ENCODE measurements at regions not wholly inside any gene's neighbourhood (a gene's known extent, or its start where the extent isn't known, plus 50 kb on each side); places are given as distances from the start of the nearest gene placed in this dataset.
"Not testable (repeated sequence)": the region's sequence is repeated elsewhere in the genome, so short reads cannot be mapped to it uniquely, and the experiment has no call there.

DNA sequence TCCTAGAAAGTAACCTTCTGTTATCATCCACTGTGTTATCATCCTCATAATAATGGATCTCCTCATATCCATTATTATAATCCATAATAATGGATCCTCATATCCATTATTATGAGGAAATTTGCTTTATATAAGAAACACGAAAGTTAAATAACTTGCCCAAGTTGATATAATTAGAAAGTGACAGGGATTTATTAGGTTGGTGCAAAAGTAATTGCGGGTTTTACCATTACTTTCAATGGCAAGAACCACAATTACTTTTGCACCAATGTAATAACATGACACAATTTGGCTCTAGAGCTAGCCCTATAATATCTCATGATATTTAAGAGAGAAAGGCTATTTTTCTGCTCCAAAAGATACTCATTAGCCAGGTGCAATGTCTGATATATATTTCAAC is 275.7 kb upstream of the STXBP5 start:
- no peak for DNase-seq (ENCODE audit: insufficient read length, low spot score)
- no peak for FAIRE-seq

DNA sequence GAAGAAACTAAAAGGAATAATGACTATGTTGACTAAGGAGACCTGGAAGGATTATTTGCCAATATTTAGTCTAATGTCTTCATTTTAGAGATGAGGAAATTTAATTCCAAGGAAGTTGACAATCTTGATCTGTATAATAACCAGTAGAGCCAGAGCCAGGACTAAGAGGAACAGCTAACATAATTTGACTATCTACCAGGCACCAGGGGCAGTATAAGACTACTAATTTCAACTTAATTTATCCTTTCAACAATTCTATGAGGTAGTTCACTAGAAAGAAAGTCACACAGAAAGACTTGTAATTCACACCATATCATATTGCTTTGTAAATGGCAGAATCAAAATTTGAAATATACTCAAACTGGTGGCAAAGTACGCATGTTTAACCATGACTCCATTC is 273.0 kb upstream of the STXBP5 start:
- DNase-seq (ENCODE audit: insufficient read length, low spot score): no peak
- FAIRE-seq: no peak

DNA sequence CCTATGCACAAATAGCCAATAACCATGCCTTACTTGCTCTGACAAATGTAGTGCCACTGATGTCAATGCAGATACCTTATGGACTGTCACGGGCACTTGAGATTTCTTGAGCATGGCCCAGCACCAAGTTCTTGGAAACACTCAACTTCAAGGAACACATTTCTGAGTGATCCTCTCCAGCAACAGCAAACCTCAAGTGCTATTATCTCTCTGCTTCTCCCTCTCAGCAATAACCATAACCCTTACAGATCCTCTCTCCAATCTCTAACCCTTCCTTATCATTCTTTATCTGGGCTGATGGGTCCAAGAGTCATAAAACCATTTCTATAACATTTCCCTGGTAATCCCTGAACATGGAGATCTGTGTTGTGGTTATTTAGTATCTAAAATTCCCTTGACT is 266.9 kb upstream of the STXBP5 start:
- DNase-seq (ENCODE audit: insufficient read length, low spot score) (no peak), FAIRE-seq (no peak)

- no peak for DNase-seq (ENCODE audit: insufficient read length, low spot score)
- no peak for FAIRE-seq
These were observed 266.0 kb upstream of the STXBP5 start for GRCh38 chr6:146938266-146938665.

DNA sequence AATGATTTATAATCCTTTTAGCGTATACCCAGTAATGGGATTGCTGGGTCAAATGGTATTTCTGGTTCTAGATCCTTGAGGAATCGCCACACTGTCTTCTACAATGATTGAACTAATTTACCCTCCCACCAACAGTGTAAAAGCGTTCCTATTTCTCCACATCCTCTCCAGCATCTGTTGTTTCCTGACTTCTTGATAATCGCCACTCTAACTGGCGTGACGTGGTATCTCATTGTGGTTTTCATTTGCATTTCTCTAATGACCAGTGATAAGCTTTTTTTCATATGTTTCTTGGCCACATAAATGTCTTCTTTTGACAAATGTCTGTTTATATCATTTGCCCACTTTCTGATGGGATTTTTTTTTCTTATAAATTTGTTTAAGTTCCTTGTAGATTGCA is 264.8 kb upstream of the STXBP5 start:
- not testable (repeated sequence) for DNase-seq (ENCODE audit: insufficient read length, low spot score); FAIRE-seq

GRCh38 chr6:146943664-146944063 is 260.6 kb upstream of the STXBP5 start:
- no peak for DNase-seq (ENCODE audit: insufficient read length, low spot score)
- no peak for FAIRE-seq

- DNase-seq (ENCODE audit: insufficient read length, low spot score) (no peak), FAIRE-seq (no peak)
These were observed 260.1 kb upstream of the STXBP5 start for GRCh38 chr6:146944077-146944476.

GRCh38 chr6:146944809-146945208 is 259.4 kb upstream of the STXBP5 start:
- DNase-seq (ENCODE audit: insufficient read length, low spot score) (no peak), FAIRE-seq (no peak)

- DNase-seq (ENCODE audit: insufficient read length, low spot score) (no peak), FAIRE-seq (no peak)
These were observed 257.7 kb upstream of the STXBP5 start for GRCh38 chr6:146946559-146946958.

DNA sequence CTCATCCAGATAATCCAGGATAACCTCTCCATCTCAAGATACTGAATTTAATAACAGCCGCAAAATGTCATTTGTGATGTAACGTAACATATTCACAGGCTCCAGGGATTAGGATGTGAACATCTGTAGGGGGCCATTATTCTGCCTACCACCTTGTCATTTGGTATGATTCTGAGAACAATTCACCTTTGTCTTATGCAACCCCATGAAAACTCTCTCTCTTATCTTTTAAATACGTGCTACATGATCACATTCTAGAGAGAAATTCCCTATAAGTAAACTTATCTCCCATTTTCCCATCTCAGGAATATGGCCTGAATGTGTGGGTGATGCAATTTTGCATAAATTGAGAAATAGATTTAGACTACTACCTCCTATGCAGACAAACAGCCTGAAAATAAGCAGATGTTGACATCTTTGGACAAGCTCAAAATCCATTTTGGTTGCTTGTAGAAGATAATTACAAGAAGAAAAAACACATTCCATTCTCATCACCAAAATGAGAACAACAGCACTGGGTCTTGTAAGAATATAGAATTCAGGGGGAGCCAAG is 255.4 kb upstream of the STXBP5 start:
- DNase-seq (ENCODE audit: insufficient read length, low spot score) (no peak), FAIRE-seq (no peak)

DNA sequence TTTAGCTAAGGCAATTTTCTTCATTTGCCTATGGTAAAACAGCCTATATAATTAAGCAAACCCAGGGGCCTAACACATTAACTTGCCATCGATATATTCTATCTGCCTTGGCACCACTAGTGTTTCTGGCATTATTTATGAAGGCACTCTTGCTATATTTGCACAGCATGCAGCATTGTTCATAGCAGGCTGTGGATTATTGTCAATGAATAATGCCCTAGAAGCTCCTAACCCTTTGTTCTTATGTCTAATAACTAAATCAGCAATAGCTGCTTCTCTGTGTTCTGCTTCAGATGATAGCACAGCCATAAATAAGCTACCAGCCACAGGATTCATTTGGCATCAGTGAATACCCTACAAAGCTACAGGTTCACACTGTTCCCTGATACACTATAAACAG is 254.8 kb upstream of the STXBP5 start:
- DNase-seq (ENCODE audit: insufficient read length, low spot score) (no peak), FAIRE-seq (no peak)

DNA sequence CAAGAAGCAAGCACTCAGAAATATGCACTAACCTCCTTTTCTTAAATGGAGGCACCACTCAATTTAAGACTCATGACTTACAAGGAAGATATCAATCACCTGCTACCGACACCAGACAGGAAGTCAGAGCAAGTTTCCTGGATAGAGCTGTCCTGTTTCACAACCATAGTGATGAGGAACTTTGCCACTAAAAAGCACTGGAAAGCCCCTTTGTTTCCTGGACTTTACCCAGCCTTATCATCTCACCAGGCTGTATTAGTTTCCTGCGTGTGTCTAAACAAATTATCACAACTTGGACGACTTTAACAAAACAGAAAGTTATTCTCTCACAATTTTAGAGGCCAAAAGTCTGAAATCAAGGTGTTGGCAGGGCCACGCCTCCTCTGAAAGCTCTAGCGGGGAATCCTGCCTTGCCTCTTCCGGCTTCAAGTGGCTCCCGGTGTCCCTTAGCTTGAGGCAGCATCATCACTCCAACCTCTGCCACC is 253.8 kb upstream of the STXBP5 start:
- FAIRE-seq: no peak

DNA sequence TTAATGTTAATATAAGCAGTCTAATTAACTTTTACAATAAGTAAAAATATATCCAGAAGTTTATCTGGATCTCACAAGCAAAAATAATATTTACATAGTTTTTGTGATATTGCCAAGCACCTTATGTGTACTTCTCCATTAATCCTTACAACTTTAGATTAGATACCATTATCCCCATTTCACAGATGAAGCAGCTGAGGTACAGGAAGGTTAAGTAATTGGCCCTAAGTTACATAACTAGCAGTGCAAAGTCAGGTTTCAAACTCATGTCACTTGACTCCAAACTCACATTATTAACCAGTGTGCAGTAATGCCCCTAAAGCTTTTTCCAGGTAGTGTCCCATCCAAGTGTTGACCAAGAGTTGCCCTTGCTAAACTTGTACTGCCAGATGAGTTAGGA is 248.6 kb upstream of the STXBP5 start:
- no peak for FAIRE-seq
- no peak for DNase-seq (ENCODE audit: insufficient read length, low spot score)

More for the DNA sequence above, 253.8 kb upstream of the STXBP5 start:
- peak; percentile 5 for DNase-seq (ENCODE audit: insufficient read length, low spot score)

GRCh38 chr6:146957181-146958093 is 246.8 kb upstream of the STXBP5 start:
- DNase-seq (ENCODE audit: insufficient read length, low spot score) (no peak), FAIRE-seq (no peak)

DNA sequence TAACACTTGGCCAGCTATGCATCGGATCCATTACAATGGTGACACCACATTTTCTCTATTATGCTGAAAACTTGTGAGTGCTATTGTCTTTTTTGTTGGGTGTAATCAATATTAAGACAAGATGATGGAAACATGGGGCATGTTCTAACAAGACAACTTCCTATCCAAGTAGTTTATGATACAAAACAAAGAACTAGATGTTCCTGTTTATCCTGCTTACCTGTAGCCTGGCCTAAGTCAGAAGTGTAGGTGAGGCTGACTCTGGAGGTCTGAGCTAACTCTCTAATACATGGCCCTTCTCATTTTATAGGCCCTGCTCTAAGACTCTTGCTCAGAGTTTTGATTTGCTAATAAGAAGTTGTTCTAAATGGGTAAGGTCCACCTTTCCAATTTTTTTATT is 242.4 kb upstream of the STXBP5 start:
- no peak for FAIRE-seq
- no peak for DNase-seq (ENCODE audit: insufficient read length, low spot score)

DNA sequence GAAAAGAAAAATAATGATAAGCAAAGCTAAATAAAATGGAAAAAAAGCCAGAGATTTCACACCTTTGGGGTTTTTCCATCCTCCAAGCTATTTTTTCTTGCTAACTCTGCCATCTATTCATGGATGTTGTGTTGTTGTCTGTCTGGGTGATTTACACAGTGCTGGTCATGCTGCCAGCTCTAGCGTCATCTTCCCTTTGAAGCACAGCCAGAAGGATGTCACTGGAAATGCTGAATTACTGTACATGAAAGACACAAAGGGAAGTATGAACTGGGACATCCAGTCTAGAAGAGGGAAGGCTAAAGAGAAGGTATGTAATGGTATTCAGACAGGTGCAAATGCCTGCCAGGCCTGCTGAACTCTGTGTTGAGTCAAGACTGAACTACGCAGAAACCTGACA is 241.9 kb upstream of the STXBP5 start:
- FAIRE-seq: no peak
- no peak for DNase-seq (ENCODE audit: insufficient read length, low spot score)

- DNase-seq (ENCODE audit: insufficient read length, low spot score): no peak
These were observed 239.0 kb upstream of the STXBP5 start for GRCh38 chr6:146965110-146965689.

DNA sequence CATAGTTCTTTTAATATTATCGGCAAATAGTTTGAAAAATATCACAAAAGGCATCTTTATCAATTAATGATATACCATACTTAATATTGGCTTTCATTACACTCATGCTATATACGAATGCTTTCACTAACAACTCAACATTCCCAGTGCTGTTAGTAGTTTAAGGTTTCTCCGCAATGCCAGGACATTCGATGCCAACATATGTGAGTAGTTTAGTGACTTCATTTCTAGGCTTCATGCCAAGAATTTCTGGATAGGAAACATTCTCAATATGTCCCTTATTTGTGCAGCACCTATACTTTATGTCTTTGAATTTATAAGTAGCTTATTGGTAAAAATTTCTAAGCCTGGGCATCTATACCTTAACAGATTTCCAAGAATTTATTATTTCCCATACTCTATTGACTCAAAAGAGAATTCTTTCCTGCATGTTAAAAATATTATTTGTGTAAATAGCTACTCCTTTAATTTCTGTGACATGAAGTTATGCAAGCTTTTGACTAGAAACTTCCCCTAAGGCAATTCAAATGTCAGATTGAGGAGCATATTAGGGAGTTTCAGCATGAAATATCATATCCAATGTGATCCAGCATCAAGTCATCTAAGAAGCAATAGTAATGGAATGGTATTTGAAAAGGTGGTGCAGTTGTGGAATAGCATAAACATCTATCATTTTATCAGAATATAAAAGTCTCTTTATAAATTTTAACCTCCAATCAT is 236.0 kb upstream of the STXBP5 start:
- peak; percentile 66 for DNase-seq (ENCODE audit: insufficient read length, low spot score)
- no peak for FAIRE-seq

More at GRCh38 chr6:146965110-146965689, 239.0 kb upstream of the STXBP5 start:
- no peak for FAIRE-seq

DNA sequence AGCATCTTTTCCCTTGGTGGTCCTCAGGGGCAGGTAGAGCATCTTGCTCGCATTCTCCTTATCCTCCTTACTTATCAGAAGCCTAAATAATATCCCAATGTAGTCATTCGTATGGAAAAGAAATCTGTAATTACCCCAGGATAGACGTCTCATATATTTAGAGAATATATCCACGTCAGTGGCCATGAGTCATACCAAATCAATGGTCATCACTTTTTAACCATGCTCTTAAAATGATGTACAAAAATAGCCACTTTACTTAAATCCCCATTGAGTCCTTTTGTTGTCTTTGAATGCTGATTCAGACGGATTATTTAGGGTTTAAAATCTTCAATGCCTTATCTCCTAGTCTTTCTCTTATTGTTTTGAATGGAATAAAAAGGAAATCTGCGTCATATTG is 231.7 kb upstream of the STXBP5 start:
- no peak for FAIRE-seq

GRCh38 chr6:146974351-146974750 is 229.9 kb upstream of the STXBP5 start:
- DNase-seq (ENCODE audit: insufficient read length, low spot score): no peak
- no peak for FAIRE-seq

More for the DNA sequence above, 231.7 kb upstream of the STXBP5 start:
- no peak for DNase-seq (ENCODE audit: insufficient read length, low spot score)

GRCh38 chr6:146975093-146975492 is 229.1 kb upstream of the STXBP5 start:
- DNase-seq (ENCODE audit: insufficient read length, low spot score): no peak

More at GRCh38 chr6:146975093-146975492, 229.1 kb upstream of the STXBP5 start:
- no peak for FAIRE-seq

All from HTR-8/SVneo (cell line).